K562 (cell line): ENCODE measurements at regions not wholly inside any gene's neighbourhood (a gene's known extent, or its start where the extent isn't known, plus 50 kb on each side); places are given as distances from the start of the nearest gene placed in this dataset.

ENCODE experiments used
- ATAC-seq: fragments of 200-7000 bp; cut with Tn5 transposase; 3 replicates; pipeline ENCODE4 v1.9.1; 2020; ENCODE audit warnings: moderate library complexity
- BruUV-seq: library from RNA; stranded (reverse); fragments of 400-500 nt; replicated peaks from 2 replicates; lab custom pipeline; 2021; lab: Mats Ljungman, UMichigan
- CTCF ChIA-PET: fragments of 300-600 bp; formaldehyde crosslinking; extraction: SDS; loops from one replicate; lab custom pipeline; 2021; ENCODE audit warnings: low intra/inter-chr PET ratio; lab: Yijun Ruan, JAX
- POLR2A ChIA-PET: fragments of 300-600, 350-650 bp; sonication (Branson Sonifier 250); formaldehyde crosslinking; extraction: SDS; loops from one replicate; lab custom pipeline; 2021; ENCODE audit warnings: antibody characterized with exemption, inconsistent platforms; lab: Yijun Ruan, JAX
- DNase-seq, 4 experiments: peaks; one replicate each; pipeline versions ENCODE4 v3.0.0 to v3.0.0-alpha.2; 2011 to 2018; ENCODE audit warnings: low spot score in 3 of 4, mixed read lengths in 3 of 4; ENCODE audit errors: extremely low read depth in 1 of 4
- FAIRE-seq: peaks from 2 replicates; lab custom pipeline; 2011; peaks lifted over from hg19 to GRCh38; lab: Jason Lieb, UNC
- H2AFZ ChIP-seq: 2 replicates; pipeline ENCODE4 v1.6.0; 2011; ENCODE audit warnings: low read depth, low read length, control low read depth, inconsistent platforms
- H3K27ac ChIP-seq: fragments of 200-600 bp; 3 replicates; pipeline ENCODE4 v1.8.0; 2011; ENCODE audit warnings: low read depth, mild to moderate bottlenecking, control low read depth, inconsistent platforms, low read length, moderate library complexity, mixed read lengths; ENCODE audit errors: extremely low read depth
- H3K27me3 ChIP-seq, 2 experiments: fragments of 300-600 bp in 1 of 2; 2 replicates in 1 of 2; 3 replicates in 1 of 2; pipeline versions ENCODE4 v1.6.0 to v1.8.0; 2011; ENCODE audit warnings: inconsistent platforms in 2 of 2, low read length in 2 of 2, mild to moderate bottlenecking in 1 of 2, mixed read lengths in 1 of 2, moderate library complexity in 1 of 2; ENCODE audit not compliant: control insufficient read depth in 2 of 2, insufficient read depth in 2 of 2
- H3K36me3 ChIP-seq: fragments of 300-600 bp; 3 replicates; pipeline ENCODE4 v1.8.0; 2011; ENCODE audit warnings: mild to moderate bottlenecking, low read length, inconsistent platforms; ENCODE audit not compliant: control insufficient read depth, insufficient read depth
- H3K4me1 ChIP-seq, 2 experiments: fragments of 200-600 bp in 1 of 2; replicated peaks in 1 of 2; 2 replicates in 1 of 2; 3 replicates in 1 of 2; pipeline versions ENCODE4 v1.5.1 to v1.8.0; 2011; ENCODE audit warnings: inconsistent platforms in 2 of 2, low read length in 2 of 2, mild to moderate bottlenecking in 1 of 2, mixed read lengths in 1 of 2, moderate library complexity in 1 of 2; ENCODE audit not compliant: control insufficient read depth in 2 of 2, insufficient read depth in 2 of 2
- H3K4me2 ChIP-seq: 2 replicates; pipeline ENCODE4 v1.6.1; 2011; ENCODE audit warnings: low read length, control low read depth, inconsistent platforms, mixed read lengths; ENCODE audit not compliant: insufficient read depth
- H3K4me3 ChIP-seq: fragments of 200-600 bp; sonication (generic), shearing (Covaris generic); 2 replicates; pipeline ENCODE4 v1.5.1; 2016; ENCODE audit warnings: control low read depth, inconsistent platforms
- H3K79me2 ChIP-seq: fragments of 200-600 bp; 3 replicates; pipeline ENCODE4 v1.8.0; 2011; ENCODE audit warnings: low read length, inconsistent platforms; ENCODE audit not compliant: control insufficient read depth, insufficient read depth
- H3K9ac ChIP-seq, 2 experiments: 2 replicates each; pipeline versions ENCODE4 v1.6.0 to v1.6.1; 2011; ENCODE audit warnings: low read depth in 2 of 2, low read length in 2 of 2, control low read depth in 1 of 2, inconsistent platforms in 1 of 2, mild to moderate bottlenecking in 1 of 2, mixed read lengths in 1 of 2; ENCODE audit not compliant: insufficient read depth in 1 of 2
- H3K9me1 ChIP-seq: one replicate; pipeline ENCODE4 v1.6.0; 2011; ENCODE audit warnings: inconsistent platforms, mild to moderate bottlenecking, low read length, moderate library complexity; ENCODE audit not compliant: control insufficient read depth, insufficient read depth
- H3K9me3 ChIP-seq: replicated peaks from 2 replicates; pipeline ENCODE4 v1.5.1; 2011; ENCODE audit warnings: low read depth, low read length, inconsistent platforms; ENCODE audit not compliant: control insufficient read depth, insufficient read depth
- H4K20me1 ChIP-seq: replicated peaks from 2 replicates; pipeline ENCODE4 v1.6.1; 2011; ENCODE audit warnings: low read length, inconsistent platforms, mixed read lengths; ENCODE audit not compliant: control insufficient read depth, insufficient read depth
- FOXM1 ChIP-seq, 2 experiments: fragments of 450-650 bp in 1 of 2; sonication (generic) in 1 of 2; formaldehyde crosslinking in 1 of 2; IDR thresholded peaks; 2 replicates each; pipeline versions ENCODE4 v1.6.1 to v1.9.0; 2017 to 2022; ENCODE audit warnings: low read depth in 2 of 2, mild to moderate bottlenecking in 2 of 2, missing genetic modification reagents in 1 of 2, moderate library complexity in 1 of 2
- HINFP ChIP-seq: fragments of 450-650 bp; conservative IDR thresholded peaks from 2 replicates; pipeline ENCODE4 v1.6.1; 2016; ENCODE audit warnings: missing genetic modification characterization, low read depth, mild to moderate bottlenecking, control low read depth, missing compliant biosample characterization
- HNRNPH1 ChIP-seq: fragments of 200-400 bp; formaldehyde crosslinking; optimal IDR thresholded peaks from 2 replicates; pipeline ENCODE3; 2017; ENCODE audit warnings: low read depth, mild to moderate bottlenecking, low read length, moderate library complexity
- HNRNPLL ChIP-seq: fragments of 200-400 bp; formaldehyde crosslinking; IDR thresholded peaks from 2 replicates; pipeline ENCODE4 v1.6.1; 2017; ENCODE audit warnings: low read length, low read depth, mild to moderate bottlenecking; ENCODE audit not compliant: poor library complexity, severe bottlenecking
- KLF10 ChIP-seq: fragments of 250-450 bp; sonication (Bioruptor Pico); IDR thresholded peaks from 2 replicates; pipeline ENCODE4 v1.6.1; 2021; ENCODE audit warnings: matching md5 sums
- MBD1 ChIP-seq: fragments of 250-450 bp; sonication (Bioruptor Pico); IDR thresholded peaks from 2 replicates; pipeline ENCODE4 v1.8.0; 2022; ENCODE audit warnings: inconsistent platforms
- MTA3 ChIP-seq: fragments of 450-650 bp; formaldehyde crosslinking; IDR thresholded peaks from 2 replicates; pipeline ENCODE4 v1.6.1; 2017; ENCODE audit warnings: mild to moderate bottlenecking, borderline replicate concordance
- NFATC3 ChIP-seq: fragments of 450-650 bp; IDR thresholded peaks from 2 replicates; pipeline ENCODE4 v1.6.1; 2017; ENCODE audit warnings: mild to moderate bottlenecking
- SMAD2 ChIP-seq: fragments of 150-350 bp; IDR thresholded peaks from 2 replicates; pipeline ENCODE4 v1.6.1; 2014; ENCODE audit warnings: low read depth, mild to moderate bottlenecking, low read length
- TFAM ChIP-seq: fragments of 250-450 bp; sonication (Bioruptor Pico); conservative IDR thresholded peaks from 2 replicates; pipeline ENCODE4 v1.5.0; 2021; ENCODE audit warnings: mild to moderate bottlenecking, moderate library complexity
- ZBTB12 ChIP-seq: fragments of 250-450 bp; sonication (Bioruptor Pico); IDR thresholded peaks from 2 replicates; pipeline ENCODE4 v1.4.0; 2020
- ZEB2 ChIP-seq: fragments of 450-650 bp; IDR thresholded peaks from 2 replicates; pipeline ENCODE4 v1.6.1; 2016
- ZFPM2 ChIP-seq: fragments of 250-450 bp; sonication (Bioruptor Pico); IDR thresholded peaks from 2 replicates; pipeline ENCODE4 v1.5.1; 2022; ENCODE audit warnings: mild to moderate bottlenecking
- ZNF274 ChIP-seq: IDR thresholded peaks from 2 replicates; pipeline ENCODE4 v1.6.1; 2011; ENCODE audit warnings: low read depth, mild to moderate bottlenecking, low read length, moderate library complexity, borderline replicate concordance
- ZNF436 ChIP-seq: fragments of 250-450, 450-650 bp; sonication (Bioruptor Pico); formaldehyde crosslinking; IDR thresholded peaks from 2 replicates; pipeline ENCODE4 v1.7.0; 2020; ENCODE audit warnings: mild to moderate bottlenecking
- ZNF511 ChIP-seq: sonication (generic); formaldehyde crosslinking; IDR thresholded peaks from 2 replicates; pipeline ENCODE4 v1.8.0; 2022; ENCODE audit warnings: mild to moderate bottlenecking, missing genetic modification reagents
- WGBS: fragments of 100-300 bp; shearing (Covaris generic); methylation state at CpG from one replicate; pipeline ENCODE4 v1.1.6; 2016; ENCODE audit warnings: low coverage, mixed read lengths; ENCODE audit not compliant: insufficient coverage; ENCODE audit errors: missing lambda C conversion rate; 5-methylcytosine and 5-hydroxymethylcytosine counted together
- in situ Hi-C: fragments of 300-500 bp; cut with MboI; formaldehyde crosslinking; loops from 4 replicates; pipeline ENCODE4 v1.15.0; 2018; ENCODE audit warnings: inconsistent platforms, mixed read lengths
- intact Hi-C: fragments of 100-400 bp; cut with micrococcal nuclease; formaldehyde crosslinking; loops from 2 replicates; pipeline ENCODE4 v1.14.2; 2022

GRCh38 chr4:160894128-160894527 is 1269.7 kb downstream of the FSTL5 start:
- no peak overlapping the region for H2AFZ ChIP-seq
- H4K20me1 ChIP-seq, result no peaks in the 10 kb centered on the region
- DNase-seq, result no peak
- H3K4me2 ChIP-seq, result no peak overlapping the region
- H3K27me3 ChIP-seq, result no peaks in the 10 kb centered on the region
- H3K9me1 ChIP-seq, result no peaks in the 10 kb centered on the region
- in situ Hi-C loops, result no loop called here
- no peak for ATAC-seq
- intact Hi-C loops, result no loop called here
- H3K9me3 ChIP-seq, result no peaks in the 10 kb centered on the region
- 0% methylated on average over 1 of the region's 2 CpGs for WGBS
- no peak for FAIRE-seq
- H3K79me2 ChIP-seq, result no peaks in the 10 kb centered on the region
- no peak overlapping the region for H3K4me3 ChIP-seq
- no peaks in the 10 kb centered on the region for H3K4me1 ChIP-seq
- ChIA-PET CTCF (no interaction called here), POLR2A (no interaction called here)
- BruUV-seq, result no TSS peak
- no peak overlapping the region for H3K27ac ChIP-seq
- no peak overlapping the region for H3K9ac ChIP-seq
- no peaks in the 10 kb centered on the region for H3K36me3 ChIP-seq
- no peak for TF ChIP-seq ZNF511 (CRISPR knock-in tag)
- no peak for TF ChIP-seq MTA3
- TF ChIP-seq FOXM1 (IDR thresholded peaks at IDR 0.05; ENCODE audit: low read depth), result no peak
- TF ChIP-seq FOXM1 (CRISPR knock-in tag; IDR thresholded peaks at IDR 0.05; ENCODE audit: low read depth), result no peak
- TF ChIP-seq HNRNPH1, result no peak
- no peak for TF ChIP-seq KLF10 (CRISPR knock-in tag)
- TF ChIP-seq MBD1 (CRISPR knock-in tag), result no peak
- no peak for TF ChIP-seq ZFPM2 (CRISPR knock-in tag)
- no peak for TF ChIP-seq ZNF274
- TF ChIP-seq SMAD2, result no peak
- TF ChIP-seq NFATC3, result no peak
- TF ChIP-seq ZNF436, result no peak
- no peak for TF ChIP-seq ZBTB12 (CRISPR knock-in tag)
- no peak for TF ChIP-seq HNRNPLL
- no peak for TF ChIP-seq ZEB2
- no peak for TF ChIP-seq TFAM (CRISPR knock-in tag)
- no peak for TF ChIP-seq HINFP
